ENCODE measurements at regions not wholly inside any gene's neighbourhood (a gene's known extent, or its start where the extent isn't known, plus 50 kb on each side); places are given as distances from the start of the nearest gene placed in this dataset.

GRCh38 chr18:39241534-39241933 is 1675.9 kb upstream of the CELF4 start:
- Histone ChIP-seq H3K4me3 (replicated peaks in 1 of 3; ENCODE audit: insufficient read depth in 1 of 3, low read depth in 1 of 3, low read length in 3 of 3) (no peak overlapping the region), H3K36me3 (ENCODE audit: control insufficient read depth in 2 of 2, extremely low read depth in 1 of 2, insufficient read depth in 2 of 2, low read length in 2 of 2) (no peaks in the 10 kb centered on the region), H3K9me3 (replicated peaks; ENCODE audit: control insufficient read depth, insufficient read depth, low read length) (no peaks in the 10 kb centered on the region), H3K9ac (replicated peaks; ENCODE audit: extremely low read depth, insufficient read depth, low read length) (no peak overlapping the region), H3K4me2 (ENCODE audit: insufficient read depth, low read length) (no peak overlapping the region), H3K4me1 (ENCODE audit: control insufficient read depth, extremely low read depth, insufficient read depth, low read length) (no peaks in the 10 kb centered on the region), H3K27me3 (ENCODE audit: control insufficient read depth in 2 of 2, insufficient read depth in 2 of 2, low read length in 2 of 2) (no peaks in the 10 kb centered on the region), H3K27ac (ENCODE audit: insufficient read depth, low read depth, low read length) (no peak overlapping the region), H4K20me1 (replicated peaks; ENCODE audit: control insufficient read depth, extremely low read depth, insufficient read depth, low read length) (no peaks in the 10 kb centered on the region), H3K9me1 (replicated peaks; ENCODE audit: control insufficient read depth, extremely low read depth, insufficient read depth, low read length) (peaks cover 2% of the 10 kb centered on the region), H2AFZ (ENCODE audit: low read depth, low read length) (no peak overlapping the region), H3K79me2 (ENCODE audit: control insufficient read depth, insufficient read depth, low read length) (no peaks in the 10 kb centered on the region)
- no peak for TF ChIP-seq EZH2 (IDR thresholded peaks at IDR 0.05; ENCODE audit: borderline replicate concordance, low read depth, low read length, severe bottlenecking)
- no peak for TF ChIP-seq JUN (IDR thresholded peaks at IDR 0.05; ENCODE audit: borderline replicate concordance, insufficient read depth, insufficient read length, low read depth)
- no peak for TF ChIP-seq MYC (IDR thresholded peaks at IDR 0.05; ENCODE audit: low read depth, low read length)
- TF ChIP-seq CTCF (IDR thresholded peaks at IDR 0.05; ENCODE audit: extremely low read depth in 1 of 2, insufficient read depth in 1 of 2, low read depth in 1 of 2, low read length in 2 of 2): no peak
- TF ChIP-seq MAX (IDR thresholded peaks at IDR 0.05; ENCODE audit: insufficient read depth, insufficient read length): no peak
- TF ChIP-seq GATA2 (IDR thresholded peaks at IDR 0.05; ENCODE audit: insufficient read depth, insufficient read length, low read depth, low read length): no peak
- no peak for TF ChIP-seq FOS (IDR thresholded peaks at IDR 0.05; ENCODE audit: borderline replicate concordance, insufficient read depth, low read length)
- no peak for TF ChIP-seq POLR2AphosphoS5 (IDR thresholded peaks at IDR 0.05; ENCODE audit: insufficient read depth, low read depth, low read length)
- TF ChIP-seq POLR2A (IDR thresholded peaks at IDR 0.05; ENCODE audit: low read depth, low read length): no peak
- no peak for FAIRE-seq
- intact Hi-C loops (cut with micrococcal nuclease): no loop called here
- CTCF ChIA-PET: interaction anchor here (1.2 kb wide), 1 partner anchor 75 kb away, joined by 3 read pairs; no protein-coding TSS in a partner anchor
- DNase-seq (ENCODE audit: low read depth, low spot score): no peak
- dilution Hi-C loops (cut with MboI; ENCODE audit: extremely low pct_ligation_motif_present, low sequenced_read_pairs): no loop called here
- BruUV-seq (replicated peaks): no TSS peak
- POLR2A ChIA-PET: no interaction called here

All from endothelial cell of umbilical vein (primary cell).